ENCODE measurements at regions not wholly inside any gene's neighbourhood (a gene's known extent, or its start where the extent isn't known, plus 50 kb on each side); places are given as distances from the start of the nearest gene placed in this dataset.

- no peak for DNase-seq (ENCODE audit: low read depth)
- no peaks in the 10 kb centered on the region for H3K36me3 ChIP-seq (ENCODE audit: control insufficient read depth, insufficient read depth, low read length)
- ChIA-PET CTCF (no interaction called here), POLR2A (no interaction called here)
- no peak overlapping the region for H3K4me3 ChIP-seq (ENCODE audit: low read depth, low read length)
- no peaks in the 10 kb centered on the region for H3K27me3 ChIP-seq (ENCODE audit: control insufficient read depth, insufficient read depth, low read length)
- no peak for TF ChIP-seq CTCF (IDR thresholded peaks at IDR 0.05; ENCODE audit: insufficient read depth, low read depth, low read length)
Observed at GRCh38 chrX:11960031-11960430, 178.2 kb upstream of the FRMPD4 start.

GRCh38 chrX:11965436-11965835 is 172.8 kb upstream of the FRMPD4 start:
- no peaks in the 10 kb centered on the region for H3K27me3 ChIP-seq (ENCODE audit: control insufficient read depth, insufficient read depth, low read length)
- ChIA-PET POLR2A (no interaction called here), CTCF (no interaction called here)
- H3K36me3 ChIP-seq (ENCODE audit: control insufficient read depth, insufficient read depth, low read length), result no peaks in the 10 kb centered on the region
- H3K4me3 ChIP-seq (ENCODE audit: low read depth, low read length), result no peak overlapping the region
- no peak for DNase-seq (ENCODE audit: low read depth)
- TF ChIP-seq CTCF (IDR thresholded peaks at IDR 0.05; ENCODE audit: insufficient read depth, low read depth, low read length), result no peak

GRCh38 chrX:11967986-11968869 is 170.0 kb upstream of the FRMPD4 start:
- no peak for DNase-seq (ENCODE audit: low read depth)
- no peaks in the 10 kb centered on the region for H3K27me3 ChIP-seq (ENCODE audit: control insufficient read depth, insufficient read depth, low read length)
- POLR2A ChIA-PET, result no interaction called here
- no peak overlapping the region for H3K4me3 ChIP-seq (ENCODE audit: low read depth, low read length)
- CTCF ChIA-PET, result no interaction called here
- TF ChIP-seq CTCF (IDR thresholded peaks at IDR 0.05; ENCODE audit: insufficient read depth, low read depth, low read length), result no peak
- no peaks in the 10 kb centered on the region for H3K36me3 ChIP-seq (ENCODE audit: control insufficient read depth, insufficient read depth, low read length)

GRCh38 chrX:11968991-11969390 is 169.3 kb upstream of the FRMPD4 start:
- no peak overlapping the region for H3K4me3 ChIP-seq (ENCODE audit: low read depth, low read length)
- POLR2A ChIA-PET, result no interaction called here
- no peak for TF ChIP-seq CTCF (IDR thresholded peaks at IDR 0.05; ENCODE audit: insufficient read depth, low read depth, low read length)
- no peaks in the 10 kb centered on the region for H3K36me3 ChIP-seq (ENCODE audit: control insufficient read depth, insufficient read depth, low read length)
- no peak for DNase-seq (ENCODE audit: low read depth)
- H3K27me3 ChIP-seq (ENCODE audit: control insufficient read depth, insufficient read depth, low read length), result no peaks in the 10 kb centered on the region
- CTCF ChIA-PET, result interaction anchor here (1.1 kb wide), 1 partner anchor 39 kb away, joined by 3 read pairs; no protein-coding TSS in a partner anchor

GRCh38 chrX:11970578-11971359 is 167.5 kb upstream of the FRMPD4 start:
- H3K36me3 ChIP-seq (ENCODE audit: control insufficient read depth, insufficient read depth, low read length), result no peaks in the 10 kb centered on the region
- no peak overlapping the region for H3K4me3 ChIP-seq (ENCODE audit: low read depth, low read length)
- no peak for DNase-seq (ENCODE audit: low read depth)
- H3K27me3 ChIP-seq (ENCODE audit: control insufficient read depth, insufficient read depth, low read length), result no peaks in the 10 kb centered on the region
- ChIA-PET POLR2A (no interaction called here), CTCF (no interaction called here)
- TF ChIP-seq CTCF (IDR thresholded peaks at IDR 0.05; ENCODE audit: insufficient read depth, low read depth, low read length), result no peak
